GM23338 (cell line): ENCODE measurements at regions not wholly inside any gene's neighbourhood (a gene's known extent, or its start where the extent isn't known, plus 50 kb on each side); places are given as distances from the start of the nearest gene placed in this dataset.

Experiments
- ATAC-seq: fragments of 200-7000 bp; cut with Tn5 transposase; 3 replicates; pipeline ENCODE4 v1.9.1; 2020
- DNase-seq: peaks from one replicate; pipeline ENCODE4 v3.0.0-alpha.2; 2015; ENCODE audit warnings: low spot score
- H2AFZ ChIP-seq: fragments of 200-600 bp; sonication (generic); 2 replicates; pipeline ENCODE4 v1.8.0; 2016; ENCODE audit warnings: antibody characterized with exemption, mild to moderate bottlenecking, moderate library complexity
- H3F3A ChIP-seq: fragments of 200-600 bp; sonication (generic); replicated peaks from 2 replicates; pipeline ENCODE4 v1.8.0; 2017; ENCODE audit warnings: antibody characterized with exemption, mixed run types, low read depth
- H3K27ac ChIP-seq: fragments of 200-600 bp; sonication (generic); 2 replicates; pipeline ENCODE4 v1.6.1; 2016; ENCODE audit warnings: low read depth
- H3K27me3 ChIP-seq: fragments of 200-600 bp; sonication (generic); 2 replicates; pipeline ENCODE4 v1.8.0; 2016; ENCODE audit warnings: mild to moderate bottlenecking, mixed run types, moderate library complexity; ENCODE audit not compliant: insufficient read depth
- H3K36me3 ChIP-seq: fragments of 200-600 bp; sonication (generic); 2 replicates; pipeline ENCODE4 v1.8.0; 2016; ENCODE audit warnings: mild to moderate bottlenecking; ENCODE audit not compliant: insufficient read depth
- H3K4me1 ChIP-seq: fragments of 200-600 bp; sonication (generic); 2 replicates; pipeline ENCODE4 v1.8.0; 2016; ENCODE audit warnings: mild to moderate bottlenecking, moderate library complexity; ENCODE audit not compliant: insufficient read depth
- H3K4me2 ChIP-seq: fragments of 200-600 bp; sonication (generic); 2 replicates; pipeline ENCODE4 v1.7.1; 2017; ENCODE audit warnings: mixed run types
- H3K4me3 ChIP-seq: fragments of 200-600 bp; sonication (generic); 2 replicates; pipeline ENCODE4 v1.6.1; 2016; ENCODE audit warnings: mixed run types
- H3K79me2 ChIP-seq: fragments of 200-600 bp; sonication (generic); replicated peaks from 2 replicates; pipeline ENCODE4 v1.8.0; 2017; ENCODE audit warnings: mild to moderate bottlenecking; ENCODE audit not compliant: insufficient read depth
- H3K9me2 ChIP-seq: fragments of 200-600 bp; sonication (generic); 2 replicates; pipeline ENCODE4 v1.8.0; 2017; ENCODE audit not compliant: insufficient read depth
- H4K20me1 ChIP-seq: fragments of 200-600 bp; sonication (generic); replicated peaks from 2 replicates; pipeline ENCODE4 v1.8.0; 2017; ENCODE audit warnings: mild to moderate bottlenecking; ENCODE audit not compliant: insufficient read depth
- H3K27ac Mint-ChIP-seq: 2 replicates; pipeline ENCODE4 v1.8.0; 2020; ENCODE audit warnings: inconsistent platforms, mild to moderate bottlenecking, moderate library complexity, mixed read lengths
- H3K27me3 Mint-ChIP-seq: 3 replicates; pipeline ENCODE4 v1.8.0; 2022; ENCODE audit warnings: low read depth, mild to moderate bottlenecking, moderate library complexity, mixed read lengths, inconsistent platforms; ENCODE audit not compliant: insufficient read depth, poor library complexity
- H3K36me3 Mint-ChIP-seq: 3 replicates; pipeline ENCODE4 v1.8.0; 2021; ENCODE audit warnings: low read depth, mild to moderate bottlenecking, inconsistent platforms, moderate library complexity, mixed read lengths
- H3K4me1 Mint-ChIP-seq: 3 replicates; pipeline ENCODE4 v1.8.0; 2020; ENCODE audit warnings: mild to moderate bottlenecking, inconsistent platforms, mixed read lengths
- H3K4me3 Mint-ChIP-seq: 3 replicates; pipeline ENCODE4 v1.8.0; 2021; ENCODE audit warnings: moderate library complexity, mild to moderate bottlenecking, inconsistent platforms, mixed read lengths
- H3K9me3 Mint-ChIP-seq: 3 replicates; pipeline ENCODE4 v1.8.0; 2020; ENCODE audit warnings: moderate library complexity, mild to moderate bottlenecking, inconsistent platforms, mixed read lengths
- CREB1 ChIP-seq: fragments of 250-450 bp; sonication (Bioruptor Pico); IDR thresholded peaks from 2 replicates; pipeline ENCODE4 v1.5.0; 2020; ENCODE audit warnings: low read depth, mild to moderate bottlenecking, moderate library complexity
- CTCF ChIP-seq, 2 experiments: fragments of 200-600 bp in 1 of 2; sonication (generic) in 1 of 2; conservative IDR thresholded peaks; 2 replicates each; pipeline versions ENCODE4 v1.5.1 to v1.6.1; 2016 to 2017; ENCODE audit warnings: antibody characterized with exemption in 2 of 2, low read depth in 2 of 2, mild to moderate bottlenecking in 2 of 2, moderate library complexity in 1 of 2
- EZH2 ChIP-seq: fragments of 200-600 bp; sonication (generic); IDR thresholded peaks from one replicate; pipeline ENCODE4 v1.8.0; 2017; ENCODE audit warnings: antibody characterized with exemption, mild to moderate bottlenecking, low read depth; ENCODE audit not compliant: unreplicated experiment
- EZH2phosphoT487 ChIP-seq: fragments of 200-600 bp; sonication (generic); IDR thresholded peaks from one replicate; pipeline ENCODE4 v1.8.1; 2018; ENCODE audit warnings: antibody characterized with exemption; ENCODE audit not compliant: unreplicated experiment
- JUNB ChIP-seq: IDR thresholded peaks from one replicate; pipeline ENCODE4 v1.6.1; 2016; ENCODE audit warnings: antibody characterized with exemption; ENCODE audit not compliant: unreplicated experiment
- NANOG ChIP-seq: IDR thresholded peaks from 2 replicates; pipeline ENCODE4 v1.6.1; 2016; ENCODE audit warnings: antibody characterized with exemption, borderline replicate concordance
- POLR2AphosphoS5 ChIP-seq: IDR thresholded peaks from 2 replicates; pipeline ENCODE4 v1.6.1; 2016; ENCODE audit warnings: antibody characterized with exemption, low read depth
- STAT1 ChIP-seq: IDR thresholded peaks from one replicate; pipeline ENCODE4 v1.6.1; 2016; ENCODE audit warnings: antibody characterized with exemption; ENCODE audit not compliant: unreplicated experiment
- ZNF114 ChIP-seq: fragments of 250-450 bp; sonication (Bioruptor Pico); IDR thresholded peaks from 2 replicates; pipeline ENCODE4 v1.5.0; 2020; ENCODE audit warnings: mild to moderate bottlenecking, moderate library complexity
- ZNF331 ChIP-seq: fragments of 250-450 bp; sonication (Bioruptor Pico); IDR thresholded peaks from 2 replicates; pipeline ENCODE4 v1.5.0; 2020; ENCODE audit warnings: low read depth, mild to moderate bottlenecking, moderate library complexity
- TF ChIP-seq, protein P1 (sequence below): IDR thresholded peaks from 2 replicates; pipeline ENCODE4 v1.6.1; 2016; ENCODE audit warnings: antibody characterized with exemption
- TF ChIP-seq, protein P2 (sequence below): IDR thresholded peaks from one replicate; pipeline ENCODE4 v1.6.1; 2018; ENCODE audit warnings: antibody characterized with exemption; ENCODE audit not compliant: unreplicated experiment
- TF ChIP-seq, protein P3 (sequence below): fragments of 250-450 bp; sonication (Bioruptor Pico); IDR thresholded peaks from 2 replicates; pipeline ENCODE4 v1.5.0; 2020; ENCODE audit warnings: mild to moderate bottlenecking, moderate library complexity

DNA sequence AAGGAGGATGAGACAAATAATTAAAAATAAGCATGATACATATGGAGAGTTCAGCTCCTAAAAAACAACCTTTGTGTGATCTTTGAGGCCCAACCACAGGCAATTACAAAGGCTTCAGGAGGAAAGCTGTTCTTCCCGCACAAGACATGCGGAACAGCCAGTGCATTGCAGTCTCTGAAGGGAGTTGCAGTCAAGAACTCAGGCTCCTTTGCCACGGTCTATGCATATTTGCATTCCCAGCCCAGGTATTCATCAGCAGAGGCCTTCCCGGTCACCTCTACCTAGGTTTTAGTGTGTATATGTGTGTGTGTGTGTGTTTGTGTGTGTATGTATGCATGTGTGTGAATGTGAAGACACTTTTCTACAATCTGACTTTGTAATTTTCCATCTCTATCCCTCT lies 600.6 kb upstream of the PCDH10 start:
- Mint-ChIP-seq H3K9me3 (peaks cover 9% of the 10 kb centered on the region; the same call in 2 of the 3 replicates), H3K4me1 (no peaks in the 10 kb centered on the region), H3K27ac (no peak overlapping the region), H3K27me3 (peaks cover 1% of the 10 kb centered on the region), H3K36me3 (peaks cover 6% of the 10 kb centered on the region; the same call in 2 of the 3 replicates), H3K4me3 (no peak overlapping the region)
- no peaks in the 10 kb centered on the region for H3K79me2 ChIP-seq
- no peak overlapping the region for H3K4me3 ChIP-seq
- H4K20me1 ChIP-seq = no peaks in the 10 kb centered on the region
- TF ChIP-seq CTCF (conservative IDR thresholded peaks at IDR 0.05; ENCODE audit: low read depth in 2 of 2) = no peak
- no peak for TF ChIP-seq NANOG
- TF ChIP-seq ZNF331 (CRISPR knock-in tag) = no peak
- no peak for TF ChIP-seq POLR2AphosphoS5
- TF ChIP-seq STAT1 = no peak
- TF ChIP-seq, protein P1, sequence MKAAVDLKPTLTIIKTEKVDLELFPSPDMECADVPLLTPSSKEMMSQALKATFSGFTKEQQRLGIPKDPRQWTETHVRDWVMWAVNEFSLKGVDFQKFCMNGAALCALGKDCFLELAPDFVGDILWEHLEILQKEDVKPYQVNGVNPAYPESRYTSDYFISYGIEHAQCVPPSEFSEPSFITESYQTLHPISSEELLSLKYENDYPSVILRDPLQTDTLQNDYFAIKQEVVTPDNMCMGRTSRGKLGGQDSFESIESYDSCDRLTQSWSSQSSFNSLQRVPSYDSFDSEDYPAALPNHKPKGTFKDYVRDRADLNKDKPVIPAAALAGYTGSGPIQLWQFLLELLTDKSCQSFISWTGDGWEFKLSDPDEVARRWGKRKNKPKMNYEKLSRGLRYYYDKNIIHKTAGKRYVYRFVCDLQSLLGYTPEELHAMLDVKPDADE = no peak
- TF ChIP-seq, protein P2, sequence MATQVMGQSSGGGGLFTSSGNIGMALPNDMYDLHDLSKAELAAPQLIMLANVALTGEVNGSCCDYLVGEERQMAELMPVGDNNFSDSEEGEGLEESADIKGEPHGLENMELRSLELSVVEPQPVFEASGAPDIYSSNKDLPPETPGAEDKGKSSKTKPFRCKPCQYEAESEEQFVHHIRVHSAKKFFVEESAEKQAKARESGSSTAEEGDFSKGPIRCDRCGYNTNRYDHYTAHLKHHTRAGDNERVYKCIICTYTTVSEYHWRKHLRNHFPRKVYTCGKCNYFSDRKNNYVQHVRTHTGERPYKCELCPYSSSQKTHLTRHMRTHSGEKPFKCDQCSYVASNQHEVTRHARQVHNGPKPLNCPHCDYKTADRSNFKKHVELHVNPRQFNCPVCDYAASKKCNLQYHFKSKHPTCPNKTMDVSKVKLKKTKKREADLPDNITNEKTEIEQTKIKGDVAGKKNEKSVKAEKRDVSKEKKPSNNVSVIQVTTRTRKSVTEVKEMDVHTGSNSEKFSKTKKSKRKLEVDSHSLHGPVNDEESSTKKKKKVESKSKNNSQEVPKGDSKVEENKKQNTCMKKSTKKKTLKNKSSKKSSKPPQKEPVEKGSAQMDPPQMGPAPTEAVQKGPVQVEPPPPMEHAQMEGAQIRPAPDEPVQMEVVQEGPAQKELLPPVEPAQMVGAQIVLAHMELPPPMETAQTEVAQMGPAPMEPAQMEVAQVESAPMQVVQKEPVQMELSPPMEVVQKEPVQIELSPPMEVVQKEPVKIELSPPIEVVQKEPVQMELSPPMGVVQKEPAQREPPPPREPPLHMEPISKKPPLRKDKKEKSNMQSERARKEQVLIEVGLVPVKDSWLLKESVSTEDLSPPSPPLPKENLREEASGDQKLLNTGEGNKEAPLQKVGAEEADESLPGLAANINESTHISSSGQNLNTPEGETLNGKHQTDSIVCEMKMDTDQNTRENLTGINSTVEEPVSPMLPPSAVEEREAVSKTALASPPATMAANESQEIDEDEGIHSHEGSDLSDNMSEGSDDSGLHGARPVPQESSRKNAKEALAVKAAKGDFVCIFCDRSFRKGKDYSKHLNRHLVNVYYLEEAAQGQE = no peak
- TF ChIP-seq JUNB = no peak
- no peak for TF ChIP-seq CREB1 (CRISPR knock-in tag)
- no peak for TF ChIP-seq ZNF114 (CRISPR knock-in tag)
- no peak for TF ChIP-seq EZH2
- TF ChIP-seq EZH2phosphoT487 = no peak
- TF ChIP-seq, protein P3, sequence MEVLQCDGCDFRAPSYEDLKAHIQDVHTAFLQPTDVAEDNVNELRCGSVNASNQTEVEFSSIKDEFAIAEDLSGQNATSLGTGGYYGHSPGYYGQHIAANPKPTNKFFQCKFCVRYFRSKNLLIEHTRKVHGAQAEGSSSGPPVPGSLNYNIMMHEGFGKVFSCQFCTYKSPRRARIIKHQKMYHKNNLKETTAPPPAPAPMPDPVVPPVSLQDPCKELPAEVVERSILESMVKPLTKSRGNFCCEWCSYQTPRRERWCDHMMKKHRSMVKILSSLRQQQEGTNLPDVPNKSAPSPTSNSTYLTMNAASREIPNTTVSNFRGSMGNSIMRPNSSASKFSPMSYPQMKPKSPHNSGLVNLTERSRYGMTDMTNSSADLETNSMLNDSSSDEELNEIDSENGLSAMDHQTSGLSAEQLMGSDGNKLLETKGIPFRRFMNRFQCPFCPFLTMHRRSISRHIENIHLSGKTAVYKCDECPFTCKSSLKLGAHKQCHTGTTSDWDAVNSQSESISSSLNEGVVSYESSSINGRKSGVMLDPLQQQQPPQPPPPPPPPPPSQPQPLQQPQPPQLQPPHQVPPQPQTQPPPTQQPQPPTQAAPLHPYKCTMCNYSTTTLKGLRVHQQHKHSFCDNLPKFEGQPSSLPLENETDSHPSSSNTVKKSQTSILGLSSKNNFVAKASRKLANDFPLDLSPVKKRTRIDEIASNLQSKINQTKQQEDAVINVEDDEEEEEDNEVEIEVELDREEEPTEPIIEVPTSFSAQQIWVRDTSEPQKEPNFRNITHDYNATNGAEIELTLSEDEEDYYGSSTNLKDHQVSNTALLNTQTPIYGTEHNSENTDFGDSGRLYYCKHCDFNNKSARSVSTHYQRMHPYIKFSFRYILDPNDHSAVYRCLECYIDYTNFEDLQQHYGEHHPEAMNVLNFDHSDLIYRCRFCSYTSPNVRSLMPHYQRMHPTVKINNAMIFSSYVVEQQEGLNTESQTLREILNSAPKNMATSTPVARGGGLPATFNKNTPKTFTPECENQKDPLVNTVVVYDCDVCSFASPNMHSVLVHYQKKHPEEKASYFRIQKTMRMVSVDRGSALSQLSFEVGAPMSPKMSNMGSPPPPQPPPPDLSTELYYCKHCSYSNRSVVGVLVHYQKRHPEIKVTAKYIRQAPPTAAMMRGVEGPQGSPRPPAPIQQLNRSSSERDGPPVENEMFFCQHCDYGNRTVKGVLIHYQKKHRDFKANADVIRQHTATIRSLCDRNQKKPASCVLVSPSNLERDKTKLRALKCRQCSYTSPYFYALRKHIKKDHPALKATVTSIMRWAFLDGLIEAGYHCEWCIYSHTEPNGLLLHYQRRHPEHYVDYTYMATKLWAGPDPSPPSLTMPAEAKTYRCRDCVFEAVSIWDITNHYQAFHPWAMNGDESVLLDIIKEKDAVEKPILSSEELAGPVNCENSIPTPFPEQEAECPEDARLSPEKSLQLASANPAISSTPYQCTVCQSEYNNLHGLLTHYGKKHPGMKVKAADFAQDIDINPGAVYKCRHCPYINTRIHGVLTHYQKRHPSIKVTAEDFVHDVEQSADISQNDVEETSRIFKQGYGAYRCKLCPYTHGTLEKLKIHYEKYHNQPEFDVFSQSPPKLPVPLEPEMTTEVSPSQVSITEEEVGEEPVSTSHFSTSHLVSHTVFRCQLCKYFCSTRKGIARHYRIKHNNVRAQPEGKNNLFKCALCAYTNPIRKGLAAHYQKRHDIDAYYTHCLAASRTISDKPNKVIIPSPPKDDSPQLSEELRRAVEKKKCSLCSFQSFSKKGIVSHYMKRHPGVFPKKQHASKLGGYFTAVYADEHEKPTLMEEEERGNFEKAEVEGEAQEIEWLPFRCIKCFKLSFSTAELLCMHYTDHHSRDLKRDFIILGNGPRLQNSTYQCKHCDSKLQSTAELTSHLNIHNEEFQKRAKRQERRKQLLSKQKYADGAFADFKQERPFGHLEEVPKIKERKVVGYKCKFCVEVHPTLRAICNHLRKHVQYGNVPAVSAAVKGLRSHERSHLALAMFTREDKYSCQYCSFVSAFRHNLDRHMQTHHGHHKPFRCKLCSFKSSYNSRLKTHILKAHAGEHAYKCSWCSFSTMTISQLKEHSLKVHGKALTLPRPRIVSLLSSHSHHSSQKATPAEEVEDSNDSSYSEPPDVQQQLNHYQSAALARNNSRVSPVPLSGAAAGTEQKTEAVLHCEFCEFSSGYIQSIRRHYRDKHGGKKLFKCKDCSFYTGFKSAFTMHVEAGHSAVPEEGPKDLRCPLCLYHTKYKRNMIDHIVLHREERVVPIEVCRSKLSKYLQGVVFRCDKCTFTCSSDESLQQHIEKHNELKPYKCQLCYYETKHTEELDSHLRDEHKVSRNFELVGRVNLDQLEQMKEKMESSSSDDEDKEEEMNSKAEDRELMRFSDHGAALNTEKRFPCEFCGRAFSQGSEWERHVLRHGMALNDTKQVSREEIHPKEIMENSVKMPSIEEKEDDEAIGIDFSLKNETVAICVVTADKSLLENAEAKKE (CRISPR knock-in tag) = no peak
- H3K27me3 ChIP-seq = no peaks in the 10 kb centered on the region
- DNase-seq (peak; percentile 30), ATAC-seq (no peak)
- no peak overlapping the region for H3K4me2 ChIP-seq
- no peaks in the 10 kb centered on the region for H3K4me1 ChIP-seq
- no peak overlapping the region for H2AFZ ChIP-seq
- H3K36me3 ChIP-seq = peaks cover 8% of the 10 kb centered on the region
- no peaks in the 10 kb centered on the region for H3F3A ChIP-seq
- H3K27ac ChIP-seq = no peak overlapping the region
- H3K9me2 ChIP-seq = no peaks in the 10 kb centered on the region
